ENCODE measurements at regions not wholly inside any gene's neighbourhood (a gene's known extent, or its start where the extent isn't known, plus 50 kb on each side); places are given as distances from the start of the nearest gene placed in this dataset.

- TF ChIP-seq, protein P1, sequence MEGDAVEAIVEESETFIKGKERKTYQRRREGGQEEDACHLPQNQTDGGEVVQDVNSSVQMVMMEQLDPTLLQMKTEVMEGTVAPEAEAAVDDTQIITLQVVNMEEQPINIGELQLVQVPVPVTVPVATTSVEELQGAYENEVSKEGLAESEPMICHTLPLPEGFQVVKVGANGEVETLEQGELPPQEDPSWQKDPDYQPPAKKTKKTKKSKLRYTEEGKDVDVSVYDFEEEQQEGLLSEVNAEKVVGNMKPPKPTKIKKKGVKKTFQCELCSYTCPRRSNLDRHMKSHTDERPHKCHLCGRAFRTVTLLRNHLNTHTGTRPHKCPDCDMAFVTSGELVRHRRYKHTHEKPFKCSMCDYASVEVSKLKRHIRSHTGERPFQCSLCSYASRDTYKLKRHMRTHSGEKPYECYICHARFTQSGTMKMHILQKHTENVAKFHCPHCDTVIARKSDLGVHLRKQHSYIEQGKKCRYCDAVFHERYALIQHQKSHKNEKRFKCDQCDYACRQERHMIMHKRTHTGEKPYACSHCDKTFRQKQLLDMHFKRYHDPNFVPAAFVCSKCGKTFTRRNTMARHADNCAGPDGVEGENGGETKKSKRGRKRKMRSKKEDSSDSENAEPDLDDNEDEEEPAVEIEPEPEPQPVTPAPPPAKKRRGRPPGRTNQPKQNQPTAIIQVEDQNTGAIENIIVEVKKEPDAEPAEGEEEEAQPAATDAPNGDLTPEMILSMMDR (IDR thresholded peaks at IDR 0.05): no peak
- TF ChIP-seq EZH2 (IDR thresholded peaks at IDR 0.05; ENCODE audit: borderline replicate concordance, insufficient read depth, low read depth, low read length, poor library complexity, severe bottlenecking): no peak
Observed at GRCh38 chr13:50474088-50474662, 369.3 kb downstream of the DLEU7 start.
